Activated CD4-positive, alpha-beta T cell treated with anti-CD3 and anti-CD28 coated beads, Interleukin-2, amount 10 ng/mL, durations not matched to agents 7 days and 5 days (primary cell): ENCODE measurements at regions not wholly inside any gene's neighbourhood (a gene's known extent, or its start where the extent isn't known, plus 50 kb on each side); places are given as distances from the start of the nearest gene placed in this dataset.
A peak's percentile ranks its signal among the peaks of the same experiment; 100 is the strongest.

Source experiments
- CTCF ChIA-PET: fragments of 350-600 bp; sonication (Branson Sonifier 250); formaldehyde crosslinking; loops from one replicate; lab custom pipeline; 2021; ENCODE audit warnings: antibody characterized with exemption; lab: Charles Lee
- POLR2A ChIA-PET: fragments of 350-600 bp; sonication (Branson Sonifier 250); formaldehyde crosslinking; loops from one replicate; lab custom pipeline; 2021; ENCODE audit warnings: antibody characterized with exemption; lab: Charles Lee
- DNase-seq: peaks from one replicate; pipeline ENCODE4 v3.0.0-alpha.2; 2020
- H3K27ac Mint-ChIP-seq: one replicate; pipeline ENCODE4 v1.8.0; 2021; ENCODE audit warnings: mild to moderate bottlenecking, moderate library complexity, mixed read lengths
- H3K27me3 Mint-ChIP-seq: one replicate; pipeline ENCODE4 v1.8.0; 2021; ENCODE audit warnings: mixed read lengths
- H3K36me3 Mint-ChIP-seq: one replicate; pipeline ENCODE4 v1.8.0; 2021; ENCODE audit warnings: low read depth, mixed read lengths
- H3K4me1 Mint-ChIP-seq: one replicate; pipeline ENCODE4 v1.8.0; 2021; ENCODE audit warnings: mixed read lengths
- H3K4me3 Mint-ChIP-seq: one replicate; pipeline ENCODE4 v1.8.0; 2021; ENCODE audit warnings: mild to moderate bottlenecking, moderate library complexity, mixed read lengths
- H3K9me3 Mint-ChIP-seq: one replicate; pipeline ENCODE4 v1.8.0; 2021; ENCODE audit warnings: mixed read lengths

GRCh38 chr16:7171151-7171550 lies 161.5 kb upstream of the RBFOX1 start:
- peaks cover 12% of the 10 kb centered on the region for H3K9me3 Mint-ChIP-seq
- H3K4me3 Mint-ChIP-seq = no peak overlapping the region
- CTCF ChIA-PET = no interaction called here
- H3K27me3 Mint-ChIP-seq = no peaks in the 10 kb centered on the region
- H3K4me1 Mint-ChIP-seq = no peaks in the 10 kb centered on the region
- no peak overlapping the region for H3K27ac Mint-ChIP-seq
- DNase-seq = no peak
- H3K36me3 Mint-ChIP-seq = no peaks in the 10 kb centered on the region
- POLR2A ChIA-PET = no interaction called here

- ChIA-PET POLR2A (no interaction called here), CTCF (no interaction called here)
- Mint-ChIP-seq H3K9me3 (peaks cover 15% of the 10 kb centered on the region), H3K4me3 (no peak overlapping the region), H3K36me3 (no peaks in the 10 kb centered on the region), H3K27me3 (no peaks in the 10 kb centered on the region), H3K4me1 (no peaks in the 10 kb centered on the region), H3K27ac (no peak overlapping the region)
- no peak for DNase-seq
Measured at GRCh38 chr16:7167626-7168025, 165.0 kb upstream of the RBFOX1 start.

DNA sequence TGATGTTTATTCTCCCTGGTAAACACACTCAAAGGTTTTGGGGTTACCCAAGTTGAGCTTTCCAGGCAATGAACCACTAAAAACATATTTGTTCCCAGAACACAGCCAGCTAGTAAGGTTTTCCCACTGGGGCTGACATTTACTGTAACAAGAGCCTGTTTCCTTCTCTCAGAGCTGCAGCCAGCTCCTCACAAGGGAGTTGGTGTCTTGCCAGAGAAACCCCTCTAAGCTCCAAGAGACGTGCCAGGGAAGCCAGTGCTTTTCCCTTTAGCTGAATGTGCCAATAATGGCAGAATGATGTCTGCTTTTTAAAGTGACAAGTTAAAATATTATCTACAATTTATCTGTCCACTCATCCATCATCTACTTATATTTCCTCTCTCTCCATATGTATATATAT lies 170.8 kb upstream of the RBFOX1 start:
- CTCF ChIA-PET = no interaction called here
- H3K9me3 Mint-ChIP-seq = peaks cover 18% of the 10 kb centered on the region

GRCh38 chr16:7160093-7160492 lies 172.6 kb upstream of the RBFOX1 start:
- H3K9me3 Mint-ChIP-seq = peaks cover 21% of the 10 kb centered on the region
- H3K4me3 Mint-ChIP-seq = no peak overlapping the region
- ChIA-PET CTCF (no interaction called here), POLR2A (no interaction called here)
- no peak for DNase-seq
- H3K36me3 Mint-ChIP-seq = no peaks in the 10 kb centered on the region
- no peak overlapping the region for H3K27ac Mint-ChIP-seq
- H3K4me1 Mint-ChIP-seq = no peaks in the 10 kb centered on the region
- no peaks in the 10 kb centered on the region for H3K27me3 Mint-ChIP-seq

More for the DNA sequence above, 170.8 kb upstream of the RBFOX1 start:
- Mint-ChIP-seq H3K4me3 (no peak overlapping the region), H3K27me3 (no peaks in the 10 kb centered on the region), H3K4me1 (no peaks in the 10 kb centered on the region), H3K27ac (no peak overlapping the region), H3K36me3 (no peaks in the 10 kb centered on the region)
- DNase-seq = no peak
- POLR2A ChIA-PET = no interaction called here

GRCh38 chr16:7158481-7158880 lies 174.2 kb upstream of the RBFOX1 start:
- POLR2A ChIA-PET = no interaction called here
- Mint-ChIP-seq H3K9me3 (peaks cover 20% of the 10 kb centered on the region), H3K4me3 (no peak overlapping the region), H3K4me1 (no peaks in the 10 kb centered on the region), H3K27ac (no peak overlapping the region), H3K36me3 (no peaks in the 10 kb centered on the region), H3K27me3 (no peaks in the 10 kb centered on the region)
- no peak for DNase-seq
- CTCF ChIA-PET = no interaction called here

- H3K9me3 Mint-ChIP-seq = peaks cover 35% of the 10 kb centered on the region
- H3K4me1 Mint-ChIP-seq = no peaks in the 10 kb centered on the region
- no peak overlapping the region for H3K4me3 Mint-ChIP-seq
- CTCF ChIA-PET = no interaction called here
- DNase-seq = no peak
- no peak overlapping the region for H3K27ac Mint-ChIP-seq
- no peaks in the 10 kb centered on the region for H3K36me3 Mint-ChIP-seq
- no peaks in the 10 kb centered on the region for H3K27me3 Mint-ChIP-seq
- POLR2A ChIA-PET = no interaction called here
Measured at GRCh38 chr16:7150230-7150629, 182.4 kb upstream of the RBFOX1 start.

GRCh38 chr16:7148606-7149005 lies 184.0 kb upstream of the RBFOX1 start:
- POLR2A ChIA-PET = no interaction called here
- no peaks in the 10 kb centered on the region for H3K4me1 Mint-ChIP-seq
- H3K9me3 Mint-ChIP-seq = peaks cover 29% of the 10 kb centered on the region
- no peak overlapping the region for H3K4me3 Mint-ChIP-seq
- DNase-seq = no peak
- H3K27ac Mint-ChIP-seq = no peak overlapping the region
- H3K27me3 Mint-ChIP-seq = no peaks in the 10 kb centered on the region
- CTCF ChIA-PET = no interaction called here
- no peaks in the 10 kb centered on the region for H3K36me3 Mint-ChIP-seq

- no peaks in the 10 kb centered on the region for H3K4me1 Mint-ChIP-seq
- H3K27me3 Mint-ChIP-seq = no peaks in the 10 kb centered on the region
- ChIA-PET POLR2A (no interaction called here), CTCF (no interaction called here)
- no peak overlapping the region for H3K4me3 Mint-ChIP-seq
- H3K27ac Mint-ChIP-seq = no peak overlapping the region
- DNase-seq = no peak
- H3K36me3 Mint-ChIP-seq = no peaks in the 10 kb centered on the region
- H3K9me3 Mint-ChIP-seq = peaks cover 14% of the 10 kb centered on the region
Measured at GRCh38 chr16:7140899-7141298, 191.7 kb upstream of the RBFOX1 start.

DNA sequence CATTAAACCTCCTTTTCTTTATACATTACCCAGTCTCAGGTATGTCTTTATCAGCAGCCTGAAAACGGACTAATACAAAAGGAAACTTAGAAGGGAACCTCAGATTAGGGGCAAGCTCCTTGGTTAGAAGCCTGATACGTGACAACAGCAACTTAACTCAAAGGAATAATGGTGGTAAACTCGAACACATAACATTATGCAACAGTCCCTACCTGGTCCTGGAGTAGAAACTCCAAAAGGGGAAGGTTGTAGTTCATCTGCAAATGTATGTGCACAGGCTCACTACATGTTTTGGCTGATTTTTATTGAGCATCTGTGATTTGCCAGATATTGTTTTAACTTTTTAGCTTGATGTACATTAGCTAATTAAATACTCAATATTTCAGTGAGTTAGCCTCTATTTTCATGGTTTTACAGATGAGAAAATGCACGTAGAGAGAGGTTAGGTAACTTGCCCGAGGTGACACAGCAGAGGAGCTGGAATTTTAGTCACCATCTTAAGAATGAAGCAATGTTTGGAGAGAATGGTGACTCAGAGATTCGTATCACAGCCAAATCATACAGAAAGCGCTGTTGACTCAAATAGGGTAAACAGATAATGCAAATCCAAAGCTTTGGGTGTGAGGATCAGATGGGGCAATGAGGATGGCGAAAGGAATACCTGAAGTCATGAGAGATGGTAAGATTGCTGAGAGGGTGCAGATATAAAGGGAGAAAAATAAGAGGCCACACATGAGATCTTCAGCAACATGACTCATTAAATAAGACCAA lies 194.9 kb upstream of the RBFOX1 start:
- no peak for DNase-seq
- Mint-ChIP-seq H3K27me3 (no peaks in the 10 kb centered on the region), H3K36me3 (no peaks in the 10 kb centered on the region), H3K4me1 (no peaks in the 10 kb centered on the region), H3K27ac (no peak overlapping the region), H3K9me3 (peaks cover 16% of the 10 kb centered on the region), H3K4me3 (no peak overlapping the region)
- CTCF ChIA-PET = no interaction called here
- POLR2A ChIA-PET = no interaction called here

- ChIA-PET CTCF (no interaction called here), POLR2A (no interaction called here)
- H3K27ac Mint-ChIP-seq = no peak overlapping the region
- no peaks in the 10 kb centered on the region for H3K27me3 Mint-ChIP-seq
- H3K9me3 Mint-ChIP-seq = peaks cover 9% of the 10 kb centered on the region
- no peak overlapping the region for H3K4me3 Mint-ChIP-seq
- H3K36me3 Mint-ChIP-seq = no peaks in the 10 kb centered on the region
- H3K4me1 Mint-ChIP-seq = no peaks in the 10 kb centered on the region
- DNase-seq = no peak
Measured at GRCh38 chr16:7132465-7132864, 200.2 kb upstream of the RBFOX1 start.

- H3K4me3 Mint-ChIP-seq = no peak overlapping the region
Measured at GRCh38 chr16:7124701-7125100, 207.9 kb upstream of the RBFOX1 start.

GRCh38 chr16:7124242-7124641 lies 208.4 kb upstream of the RBFOX1 start:
- no peaks in the 10 kb centered on the region for H3K4me1 Mint-ChIP-seq
- no peak overlapping the region for H3K27ac Mint-ChIP-seq
- ChIA-PET CTCF (interaction anchor here (0.5 kb wide), 1 partner anchor 9 kb away, joined by 3 read pairs; no protein-coding TSS in a partner anchor), POLR2A (no interaction called here)
- no peaks in the 10 kb centered on the region for H3K27me3 Mint-ChIP-seq
- peaks cover 4% of the 10 kb centered on the region for H3K9me3 Mint-ChIP-seq
- DNase-seq = no peak
- no peak overlapping the region for H3K4me3 Mint-ChIP-seq
- H3K36me3 Mint-ChIP-seq = no peaks in the 10 kb centered on the region

More at GRCh38 chr16:7124701-7125100, 207.9 kb upstream of the RBFOX1 start:
- Mint-ChIP-seq H3K36me3 (no peaks in the 10 kb centered on the region), H3K27me3 (no peaks in the 10 kb centered on the region), H3K9me3 (peaks cover 8% of the 10 kb centered on the region), H3K27ac (no peak overlapping the region), H3K4me1 (no peaks in the 10 kb centered on the region)
- CTCF ChIA-PET = interaction anchor here (0.5 kb wide), 1 partner anchor 10 kb away, joined by 3 read pairs; no protein-coding TSS in a partner anchor
- no peak for DNase-seq
- POLR2A ChIA-PET = no interaction called here

DNA sequence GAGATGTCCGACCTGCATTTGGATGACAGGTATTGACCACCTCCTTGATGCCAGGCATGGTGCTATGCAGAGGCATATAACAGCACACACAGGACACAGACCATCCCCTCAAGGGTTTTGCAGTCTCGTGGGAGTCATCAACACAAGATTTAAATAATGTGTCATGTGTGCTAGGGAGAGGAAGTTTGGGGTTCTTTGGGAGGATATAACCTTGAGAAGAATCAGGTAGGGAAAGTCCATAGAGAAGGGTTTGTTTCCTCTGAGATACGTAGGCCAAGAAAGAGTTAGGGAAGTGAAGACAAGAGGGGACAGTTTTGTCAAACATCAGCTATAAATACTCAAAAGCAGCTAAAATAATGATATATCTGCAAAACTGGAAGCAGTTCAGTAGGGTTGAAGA lies 215.9 kb upstream of the RBFOX1 start:
- DNase-seq = no peak
- ChIA-PET CTCF (no interaction called here), POLR2A (no interaction called here)
- Mint-ChIP-seq H3K36me3 (no peaks in the 10 kb centered on the region), H3K4me3 (no peak overlapping the region), H3K9me3 (peaks cover 8% of the 10 kb centered on the region), H3K27me3 (no peaks in the 10 kb centered on the region), H3K27ac (peak overlapping the region; percentile 36), H3K4me1 (no peaks in the 10 kb centered on the region)

DNA sequence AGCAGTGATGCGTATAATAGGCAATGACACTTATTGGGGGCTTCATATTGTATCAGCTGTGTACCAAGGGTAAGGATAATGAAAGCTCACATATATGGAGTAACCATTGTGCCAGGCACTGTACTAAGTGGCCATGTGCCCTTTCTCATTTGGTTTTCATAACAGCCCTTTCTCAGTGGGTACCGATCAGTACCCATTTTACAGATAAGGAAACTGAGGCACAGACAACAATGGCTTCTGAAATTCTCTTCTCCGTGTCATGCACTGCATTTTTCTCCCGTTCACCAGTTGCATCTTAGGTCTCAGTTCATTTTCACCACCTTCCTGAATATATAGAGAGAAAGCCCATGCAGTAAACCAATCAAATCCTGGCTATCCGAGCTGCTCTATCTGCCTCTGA lies 216.7 kb upstream of the RBFOX1 start:
- no peak overlapping the region for H3K4me3 Mint-ChIP-seq
- H3K27ac Mint-ChIP-seq = no peak overlapping the region
- no peaks in the 10 kb centered on the region for H3K27me3 Mint-ChIP-seq
- CTCF ChIA-PET = interaction anchor here (0.5 to 1.2 kb wide), 2 partner anchors 9 to 1036 kb away, joined by 3 read pairs; no protein-coding TSS in a partner anchor
- no peaks in the 10 kb centered on the region for H3K4me1 Mint-ChIP-seq
- POLR2A ChIA-PET = no interaction called here
- H3K9me3 Mint-ChIP-seq = peaks cover 8% of the 10 kb centered on the region
- no peaks in the 10 kb centered on the region for H3K36me3 Mint-ChIP-seq
- no peak for DNase-seq
